Stomach (tissue), 8 donors: ENCODE measurements at regions not wholly inside any gene's neighbourhood (a gene's known extent, or its start where the extent isn't known, plus 50 kb on each side); places are given as distances from the start of the nearest gene placed in this dataset.

Experiments
- DNase-seq, 2 donors: peaks; one replicate each; pipeline versions ENCODE4 v3.0.0 to v3.0.0-alpha.2; 2013 to 2019
- H3K27ac ChIP-seq, 5 donors: fragments of 200-600 bp in 4 of 5; sonication (generic) in 4 of 5; one replicate each; pipeline ENCODE4 v1.5.1; 2013 to 2019; ENCODE audit warnings: mild to moderate bottlenecking in 1 of 5, moderate library complexity in 1 of 5
- H3K27me3 ChIP-seq, 3 donors: fragments of 200-600 bp; sonication (generic); one replicate each; pipeline ENCODE4 v1.5.1; 2017 to 2019; ENCODE audit warnings: mixed run types in 1 of 3
- H3K36me3 ChIP-seq, 4 donors: fragments of 200-600 bp; sonication (generic); 1 replicate in 3 of 4; 2 replicates in 1 of 4; pipeline ENCODE4 v1.5.1; 2016 to 2019
- H3K4me1 ChIP-seq, 4 donors: fragments of 200-600 bp; sonication (generic); one replicate each; pipeline ENCODE4 v1.5.1; 2016 to 2019
- H3K4me3 ChIP-seq, 4 donors: fragments of 200-600 bp; sonication (generic) in 3 of 4; one replicate each; pipeline ENCODE4 v1.5.1; 2016 to 2019; ENCODE audit warnings: mild to moderate bottlenecking in 1 of 4
- H3K9me3 ChIP-seq, 4 donors: fragments of 200-600 bp; sonication (generic); one replicate each; pipeline ENCODE4 v1.5.1; 2016 to 2019
- EP300 ChIP-seq: sonication (generic); formaldehyde crosslinking; IDR thresholded peaks from one replicate; pipeline ENCODE4 v1.6.1; 2017; ENCODE audit warnings: antibody characterized with exemption
- POLR2A ChIP-seq, 4 donors: fragments of 450-650 bp; IDR thresholded peaks; one replicate each; pipeline ENCODE4 v1.6.1; 2016; ENCODE audit warnings: antibody characterized with exemption in 4 of 4, control low read depth in 2 of 4, mild to moderate bottlenecking in 1 of 4, moderate library complexity in 1 of 4
- POLR2AphosphoS5 ChIP-seq, 3 donors: sonication (generic); formaldehyde crosslinking; IDR thresholded peaks; one replicate each; pipeline ENCODE4 v1.6.1; 2016; ENCODE audit warnings: antibody characterized with exemption in 3 of 3
- WGBS, 5 donors: extraction: QIAGEN DNeasy Blood & Tissue Kit in 3 of 5; methylation state at CpG; one replicate each; pipeline versions ENCODE4 v1.1.5 to v1.1.7; 2013 to 2018; 5-methylcytosine and 5-hydroxymethylcytosine counted together
- intact Hi-C: fragments of 100-400 bp; cut with DNase I; formaldehyde crosslinking; loops from one replicate; pipeline ENCODE4 v1.15.1; 2023; ENCODE audit warnings: low total_unique reads
- TF ChIP-seq, protein P1 (sequence below), 7 experiments: fragments of 450-650 bp in 4 of 7; fragments of 200-600 bp in 3 of 7; sonication (generic) in 3 of 7; IDR thresholded peaks; one replicate each; pipeline ENCODE4 v1.5.1; 2016 to 2019; ENCODE audit warnings: antibody characterized with exemption in 7 of 7, control low read depth in 2 of 7, mild to moderate bottlenecking in 1 of 7
- donor health status: healthy with polysubstance abuse.
- donor health status: Bipolar disorder and iron deficiency.
- donor health status: healthy.

GRCh38 chr5:81895307-81895706 is 76.5 kb upstream of the ATG10 start:
- Histone ChIP-seq H3K4me1 (no peaks in the 10 kb centered on the region), H3K27me3 (no peaks in the 10 kb centered on the region), H3K27ac (no peak overlapping the region), H3K9me3 (peaks cover 0 to 7% (median 0%) of the 10 kb centered on the region in 4 donors), H3K36me3 (no peaks in the 10 kb centered on the region), H3K4me3 (no peak overlapping the region)
- intact Hi-C loops = no loop called here
- no peak for DNase-seq
- TF ChIP-seq EP300 = no peak
- TF ChIP-seq, protein P1, sequence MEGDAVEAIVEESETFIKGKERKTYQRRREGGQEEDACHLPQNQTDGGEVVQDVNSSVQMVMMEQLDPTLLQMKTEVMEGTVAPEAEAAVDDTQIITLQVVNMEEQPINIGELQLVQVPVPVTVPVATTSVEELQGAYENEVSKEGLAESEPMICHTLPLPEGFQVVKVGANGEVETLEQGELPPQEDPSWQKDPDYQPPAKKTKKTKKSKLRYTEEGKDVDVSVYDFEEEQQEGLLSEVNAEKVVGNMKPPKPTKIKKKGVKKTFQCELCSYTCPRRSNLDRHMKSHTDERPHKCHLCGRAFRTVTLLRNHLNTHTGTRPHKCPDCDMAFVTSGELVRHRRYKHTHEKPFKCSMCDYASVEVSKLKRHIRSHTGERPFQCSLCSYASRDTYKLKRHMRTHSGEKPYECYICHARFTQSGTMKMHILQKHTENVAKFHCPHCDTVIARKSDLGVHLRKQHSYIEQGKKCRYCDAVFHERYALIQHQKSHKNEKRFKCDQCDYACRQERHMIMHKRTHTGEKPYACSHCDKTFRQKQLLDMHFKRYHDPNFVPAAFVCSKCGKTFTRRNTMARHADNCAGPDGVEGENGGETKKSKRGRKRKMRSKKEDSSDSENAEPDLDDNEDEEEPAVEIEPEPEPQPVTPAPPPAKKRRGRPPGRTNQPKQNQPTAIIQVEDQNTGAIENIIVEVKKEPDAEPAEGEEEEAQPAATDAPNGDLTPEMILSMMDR (IDR thresholded peaks at IDR 0.05) = no peak
- no peak for TF ChIP-seq POLR2AphosphoS5 (IDR thresholded peaks at IDR 0.05)
- TF ChIP-seq POLR2A (IDR thresholded peaks at IDR 0.05) = no peak

GRCh38 chr5:81893961-81894360 is 77.9 kb upstream of the ATG10 start:
- no peak overlapping the region for H3K27ac ChIP-seq
- TF ChIP-seq, protein P1 (IDR thresholded peaks at IDR 0.05) = no peak
- no peak for TF ChIP-seq EP300
- TF ChIP-seq POLR2A (IDR thresholded peaks at IDR 0.05) = no peak
- TF ChIP-seq POLR2AphosphoS5 (IDR thresholded peaks at IDR 0.05) = no peak
- intact Hi-C loops = no loop called here
- no peaks in the 10 kb centered on the region for H3K4me1 ChIP-seq
- peaks cover 0 to 7% (median 0%) of the 10 kb centered on the region in 4 donors for H3K9me3 ChIP-seq
- no peaks in the 10 kb centered on the region for H3K36me3 ChIP-seq
- H3K4me3 ChIP-seq = no peak overlapping the region
- DNase-seq = no peak
- H3K27me3 ChIP-seq = no peaks in the 10 kb centered on the region
- 65 to 91% (median 71%) methylated on average over 4 of the region's 4 CpGs for WGBS, 5 donors

DNA sequence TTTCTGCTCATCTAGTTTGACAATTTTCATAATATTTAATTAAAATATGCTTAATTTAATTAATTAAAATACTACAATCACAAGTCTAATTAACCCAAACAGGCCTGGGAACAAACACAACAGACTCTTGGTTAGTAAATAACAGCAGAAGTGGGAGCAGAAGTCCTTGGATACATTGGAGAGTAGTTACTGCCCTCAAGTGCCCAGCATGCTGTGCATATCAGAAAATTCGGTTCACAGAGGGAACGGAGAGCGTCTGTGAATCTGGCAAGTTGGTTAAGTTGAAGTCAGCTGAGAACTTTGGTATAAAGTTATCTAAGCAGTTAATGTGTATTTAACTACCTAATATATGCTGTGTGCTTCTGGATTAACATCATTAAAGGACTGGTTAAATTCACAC is 87.0 kb upstream of the ATG10 start:
- Histone ChIP-seq H3K4me3 (no peak overlapping the region), H3K4me1 (no peaks in the 10 kb centered on the region), H3K27ac (no peak overlapping the region), H3K9me3 (no peaks in the 10 kb centered on the region), H3K27me3 (no peaks in the 10 kb centered on the region), H3K36me3 (no peaks in the 10 kb centered on the region)
- 53 to 77% (median 70%) methylated on average over 3 of the region's 3 CpGs for WGBS, 5 donors
- no peak for DNase-seq
- TF ChIP-seq EP300 (no peak), POLR2A (IDR thresholded peaks at IDR 0.05) (no peak), POLR2AphosphoS5 (IDR thresholded peaks at IDR 0.05) (no peak)
- TF ChIP-seq, protein P1 (IDR thresholded peaks at IDR 0.05) = no peak
- intact Hi-C loops = no loop called here

DNA sequence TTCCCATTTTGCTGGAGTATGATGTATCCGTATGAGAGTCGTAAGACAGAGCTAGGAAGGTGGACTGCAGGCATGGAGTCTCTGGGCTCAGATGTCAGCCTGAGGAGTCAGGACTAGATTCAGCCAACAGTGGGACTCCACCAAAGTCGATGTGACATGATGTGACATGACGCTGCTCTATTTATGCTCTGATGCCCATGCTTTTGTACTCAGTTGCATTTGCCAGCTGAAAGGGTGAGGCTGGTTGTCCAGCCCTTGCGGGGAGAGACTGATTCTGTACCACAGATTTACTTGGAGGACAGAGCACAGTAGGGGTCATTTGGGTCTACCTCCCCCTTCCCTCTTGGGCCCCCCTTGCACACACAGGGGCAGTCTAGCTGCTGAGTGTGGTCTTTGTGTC is 88.5 kb upstream of the ATG10 start:
- Histone ChIP-seq H3K36me3 (no peaks in the 10 kb centered on the region), H3K4me1 (no peaks in the 10 kb centered on the region), H3K9me3 (no peaks in the 10 kb centered on the region), H3K27me3 (no peaks in the 10 kb centered on the region), H3K4me3 (no peak overlapping the region), H3K27ac (no peak overlapping the region)
- intact Hi-C loops = no loop called here
- WGBS, 5 donors = 83 to 96% (median 95%) methylated on average over 5 of the region's 5 CpGs
- DNase-seq = no peak
- TF ChIP-seq, protein P1 (IDR thresholded peaks at IDR 0.05) = no peak
- no peak for TF ChIP-seq POLR2AphosphoS5 (IDR thresholded peaks at IDR 0.05)
- no peak for TF ChIP-seq POLR2A (IDR thresholded peaks at IDR 0.05)
- TF ChIP-seq EP300 = no peak
